HG03103 (cell line): ENCODE measurements at regions not wholly inside any gene's neighbourhood (a gene's known extent, or its start where the extent isn't known, plus 50 kb on each side); places are given as distances from the start of the nearest gene placed in this dataset.
"Not testable (repeated sequence)": the region's sequence is repeated elsewhere in the genome, so short reads cannot be mapped to it uniquely, and the experiment has no call there.

Experiments used
- ATAC-seq: cut with Tn5 transposase; IDR thresholded peaks from one replicate; pipeline ENCODE4 v1.9.1; 2021; ENCODE audit warnings: low read depth; ENCODE audit not compliant: unreplicated experiment

GRCh38 chr3:26763723-26764122, 141.2 kb downstream of the LRRC3B start:
- no peak for ATAC-seq

- ATAC-seq, result no peak
Measured at GRCh38 chr3:26766031-26766430, 143.5 kb downstream of the LRRC3B start.

- no peak for ATAC-seq
Measured at GRCh38 chr3:26768068-26768651, 145.6 kb downstream of the LRRC3B start.

GRCh38 chr3:26799679-26800317, 177.2 kb downstream of the LRRC3B start:
- no peak for ATAC-seq

GRCh38 chr3:26807272-26807671, 184.7 kb downstream of the LRRC3B start:
- no peak for ATAC-seq

GRCh38 chr3:26825454-26825853, 202.9 kb downstream of the LRRC3B start:
- no peak for ATAC-seq

- no peak for ATAC-seq
Measured at GRCh38 chr3:26827169-26827568, 204.6 kb downstream of the LRRC3B start.

GRCh38 chr3:26838026-26838425, 215.5 kb downstream of the LRRC3B start:
- no peak for ATAC-seq

GRCh38 chr3:26839001-26839400, 216.4 kb downstream of the LRRC3B start:
- no peak for ATAC-seq

- ATAC-seq, result no peak
Measured at GRCh38 chr3:26840272-26840870, 217.8 kb downstream of the LRRC3B start.

- no peak for ATAC-seq
Measured at GRCh38 chr3:26845194-26845593, 222.6 kb downstream of the LRRC3B start.

- ATAC-seq, result no peak
Measured at GRCh38 chr3:26847680-26848079, 225.1 kb downstream of the LRRC3B start.

- no peak for ATAC-seq
Measured at GRCh38 chr3:26894443-26894842, 271.9 kb downstream of the LRRC3B start.

- ATAC-seq, result no peak
Measured at GRCh38 chr3:26915208-26915607, 292.6 kb downstream of the LRRC3B start.

GRCh38 chr3:26920646-26921478, 298.3 kb downstream of the LRRC3B start:
- ATAC-seq, result no peak

- no peak for ATAC-seq
Measured at GRCh38 chr3:26931896-26932295, 309.3 kb downstream of the LRRC3B start.

GRCh38 chr3:26932752-26933151, 310.2 kb downstream of the LRRC3B start:
- ATAC-seq, result no peak

GRCh38 chr3:26945480-26945879, 322.9 kb downstream of the LRRC3B start:
- not testable (repeated sequence) for ATAC-seq

GRCh38 chr3:26960382-26960781, 337.8 kb downstream of the LRRC3B start:
- no peak for ATAC-seq

- ATAC-seq, result peak; percentile 89
Measured at GRCh38 chr3:26962492-26963360, 340.2 kb downstream of the LRRC3B start.
